Parathyroid adenoma (tissue), 2 donors: ENCODE measurements at regions not wholly inside any gene's neighbourhood (a gene's known extent, or its start where the extent isn't known, plus 50 kb on each side); places are given as distances from the start of the nearest gene placed in this dataset.

Experiments
- H2AFZ ChIP-seq: fragments of 300-600 bp; sonication (generic); one replicate; pipeline ENCODE4 v1.7.0; 2017; ENCODE audit warnings: antibody characterized with exemption, mild to moderate bottlenecking
- H3K27ac ChIP-seq: fragments of 300-600 bp; sonication (generic); one replicate; pipeline ENCODE4 v1.7.0; 2017
- H3K27me3 ChIP-seq: fragments of 300-600 bp; sonication (generic); one replicate; pipeline ENCODE4 v1.7.0; 2017; ENCODE audit warnings: low read length; ENCODE audit not compliant: control insufficient read depth, insufficient read depth
- H3K36me3 ChIP-seq: fragments of 300-600 bp; sonication (generic); one replicate; pipeline ENCODE4 v1.7.0; 2017; ENCODE audit warnings: low read length; ENCODE audit not compliant: control insufficient read depth, insufficient read depth
- H3K4me1 ChIP-seq: fragments of 300-600 bp; sonication (generic); one replicate; pipeline ENCODE4 v1.7.0; 2017; ENCODE audit warnings: control low read depth
- H3K4me2 ChIP-seq: fragments of 300-600 bp; sonication (generic); one replicate; pipeline ENCODE4 v1.7.0; 2017; ENCODE audit warnings: low read length
- H3K4me3 ChIP-seq: fragments of 300-600 bp; sonication (generic); one replicate; pipeline ENCODE4 v1.7.0; 2017; ENCODE audit warnings: low read depth, low read length
- H3K79me2 ChIP-seq: fragments of 300-600 bp; sonication (generic); one replicate; pipeline ENCODE4 v1.7.0; 2017; ENCODE audit warnings: control low read depth
- H3K9ac ChIP-seq: fragments of 300-600 bp; sonication (generic); one replicate; pipeline ENCODE4 v1.7.0; 2017; ENCODE audit warnings: mild to moderate bottlenecking
- H3K9me3 ChIP-seq: fragments of 300-600 bp; sonication (generic); one replicate; pipeline ENCODE4 v1.7.0; 2017; ENCODE audit warnings: low read length; ENCODE audit not compliant: control insufficient read depth
- CTCF ChIP-seq: fragments of 300-600 bp; sonication (generic); IDR thresholded peaks from one replicate; pipeline ENCODE4 v1.7.0; 2017; ENCODE audit warnings: antibody characterized with exemption, mild to moderate bottlenecking
- donor health status: primary hyperparathyroidism.

GRCh38 chr12:59459966-59460660, 135.7 kb upstream of the SLC16A7 start:
- Histone ChIP-seq H3K9ac (no peak overlapping the region), H3K27ac (no peak overlapping the region), H3K4me2 (no peak overlapping the region), H2AFZ (peak overlapping the region; percentile 62), H3K27me3 (no peaks in the 10 kb centered on the region), H3K4me1 (no peaks in the 10 kb centered on the region), H3K36me3 (no peaks in the 10 kb centered on the region), H3K4me3 (no peak overlapping the region), H3K9me3 (no peaks in the 10 kb centered on the region), H3K79me2 (no peaks in the 10 kb centered on the region)
- no peak for TF ChIP-seq CTCF

GRCh38 chr12:59453475-59453874, 142.4 kb upstream of the SLC16A7 start:
- Histone ChIP-seq H3K4me3 (no peak overlapping the region), H3K9ac (no peak overlapping the region), H3K27ac (no peak overlapping the region), H3K27me3 (no peaks in the 10 kb centered on the region), H3K79me2 (no peaks in the 10 kb centered on the region), H3K4me1 (no peaks in the 10 kb centered on the region), H3K9me3 (no peaks in the 10 kb centered on the region), H3K4me2 (no peak overlapping the region), H2AFZ (no peak overlapping the region), H3K36me3 (no peaks in the 10 kb centered on the region)
- TF ChIP-seq CTCF, result no peak

GRCh38 chr12:59452746-59453145, 143.1 kb upstream of the SLC16A7 start:
- Histone ChIP-seq H3K9ac (no peak overlapping the region), H3K36me3 (no peaks in the 10 kb centered on the region), H3K4me2 (no peak overlapping the region), H3K4me3 (no peak overlapping the region), H2AFZ (no peak overlapping the region), H3K4me1 (no peaks in the 10 kb centered on the region), H3K9me3 (no peaks in the 10 kb centered on the region), H3K27me3 (no peaks in the 10 kb centered on the region), H3K79me2 (no peaks in the 10 kb centered on the region), H3K27ac (no peak overlapping the region)
- TF ChIP-seq CTCF, result no peak

- H2AFZ ChIP-seq, result no peak overlapping the region
- H3K79me2 ChIP-seq, result no peaks in the 10 kb centered on the region
- no peaks in the 10 kb centered on the region for H3K27me3 ChIP-seq
- no peak for TF ChIP-seq CTCF
- no peaks in the 10 kb centered on the region for H3K4me1 ChIP-seq
- no peak overlapping the region for H3K4me3 ChIP-seq
- H3K9me3 ChIP-seq, result no peaks in the 10 kb centered on the region
- H3K36me3 ChIP-seq, result no peaks in the 10 kb centered on the region
- H3K27ac ChIP-seq, result no peak overlapping the region
- H3K4me2 ChIP-seq, result no peak overlapping the region
- no peak overlapping the region for H3K9ac ChIP-seq
These were observed 143.6 kb upstream of the SLC16A7 start for GRCh38 chr12:59452259-59452658.

- no peak overlapping the region for H3K4me2 ChIP-seq
- no peaks in the 10 kb centered on the region for H3K27me3 ChIP-seq
- H3K79me2 ChIP-seq, result no peaks in the 10 kb centered on the region
- no peak overlapping the region for H3K9ac ChIP-seq
- no peaks in the 10 kb centered on the region for H3K4me1 ChIP-seq
- no peak for TF ChIP-seq CTCF
- no peak overlapping the region for H3K27ac ChIP-seq
- no peak overlapping the region for H3K4me3 ChIP-seq
- H3K36me3 ChIP-seq, result no peaks in the 10 kb centered on the region
- no peak overlapping the region for H2AFZ ChIP-seq
- no peaks in the 10 kb centered on the region for H3K9me3 ChIP-seq
These were observed 149.7 kb upstream of the SLC16A7 start for GRCh38 chr12:59446116-59446515.
